Left ventricle myocardium inferior (tissue), 1 donor: ENCODE measurements at regions not wholly inside any gene's neighbourhood (a gene's known extent, or its start where the extent isn't known, plus 50 kb on each side); places are given as distances from the start of the nearest gene placed in this dataset.
A peak's percentile ranks its signal among the peaks of the same experiment; 100 is the strongest.
"Not testable (repeated sequence)": the region's sequence is repeated elsewhere in the genome, so short reads cannot be mapped to it uniquely, and the experiment has no call there.

ENCODE experiments used
- DNase-seq: peaks from one replicate; pipeline ENCODE4 v3.0.0-alpha.2; 2020
- H3K27ac ChIP-seq: fragments of 200-600 bp; replicated peaks from 2 replicates; pipeline ENCODE4 v1.8.0; 2021
- H3K27me3 ChIP-seq: fragments of 200-600 bp; 2 replicates; pipeline ENCODE4 v1.8.0; 2021; ENCODE audit warnings: low read depth
- H3K36me3 ChIP-seq: fragments of 200-600 bp; 2 replicates; pipeline ENCODE4 v1.8.0; 2021
- H3K4me1 ChIP-seq: fragments of 200-600 bp; 2 replicates; pipeline ENCODE4 v1.8.0; 2021
- H3K4me3 ChIP-seq: fragments of 200-600 bp; 2 replicates; pipeline ENCODE4 v1.8.0; 2021; ENCODE audit warnings: mild to moderate bottlenecking, moderate library complexity
- H3K9me3 ChIP-seq: fragments of 200-600 bp; replicated peaks from 2 replicates; pipeline ENCODE4 v1.8.0; 2021
- intact Hi-C: fragments of 100-400 bp; cut with micrococcal nuclease; formaldehyde crosslinking; loops from one replicate; pipeline ENCODE4 v1.11.0; 2022
- TF ChIP-seq, protein P1 (sequence below): fragments of 200-600 bp; IDR thresholded peaks from 2 replicates; pipeline ENCODE4 v1.8.0; 2021; ENCODE audit warnings: antibody characterized with exemption, mild to moderate bottlenecking, borderline replicate concordance
- donor health status: DM: no; HTN: yes; CAD: no; lungs with severe emphysema.

DNA sequence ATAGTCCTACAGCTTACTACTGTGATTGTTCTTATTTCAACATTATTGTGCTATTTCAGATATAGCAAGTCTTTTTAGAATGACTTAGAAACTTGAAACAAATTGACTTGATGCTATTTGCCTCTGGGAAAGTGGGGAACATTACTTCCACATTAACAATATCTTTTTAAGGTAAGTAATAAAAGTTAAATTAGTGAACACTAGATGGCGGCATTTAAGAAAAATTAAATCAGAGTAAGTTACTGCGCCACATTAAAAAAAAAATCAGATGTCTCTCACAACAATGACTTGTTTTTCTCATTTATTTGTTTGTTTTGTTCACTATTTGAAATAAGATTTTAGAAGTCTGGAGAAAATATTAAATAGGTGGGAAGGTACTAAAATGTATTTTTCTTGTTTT, 1026.9 kb upstream of the SLIT2 start:
- H3K27ac ChIP-seq: no peak overlapping the region
- no peaks in the 10 kb centered on the region for H3K36me3 ChIP-seq
- intact Hi-C loops: loop anchor here (10.0 kb wide), 1 partner anchor 1020 kb away; no protein-coding TSS in a partner anchor
- TF ChIP-seq, protein P1, sequence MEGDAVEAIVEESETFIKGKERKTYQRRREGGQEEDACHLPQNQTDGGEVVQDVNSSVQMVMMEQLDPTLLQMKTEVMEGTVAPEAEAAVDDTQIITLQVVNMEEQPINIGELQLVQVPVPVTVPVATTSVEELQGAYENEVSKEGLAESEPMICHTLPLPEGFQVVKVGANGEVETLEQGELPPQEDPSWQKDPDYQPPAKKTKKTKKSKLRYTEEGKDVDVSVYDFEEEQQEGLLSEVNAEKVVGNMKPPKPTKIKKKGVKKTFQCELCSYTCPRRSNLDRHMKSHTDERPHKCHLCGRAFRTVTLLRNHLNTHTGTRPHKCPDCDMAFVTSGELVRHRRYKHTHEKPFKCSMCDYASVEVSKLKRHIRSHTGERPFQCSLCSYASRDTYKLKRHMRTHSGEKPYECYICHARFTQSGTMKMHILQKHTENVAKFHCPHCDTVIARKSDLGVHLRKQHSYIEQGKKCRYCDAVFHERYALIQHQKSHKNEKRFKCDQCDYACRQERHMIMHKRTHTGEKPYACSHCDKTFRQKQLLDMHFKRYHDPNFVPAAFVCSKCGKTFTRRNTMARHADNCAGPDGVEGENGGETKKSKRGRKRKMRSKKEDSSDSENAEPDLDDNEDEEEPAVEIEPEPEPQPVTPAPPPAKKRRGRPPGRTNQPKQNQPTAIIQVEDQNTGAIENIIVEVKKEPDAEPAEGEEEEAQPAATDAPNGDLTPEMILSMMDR: peak; percentile 52
- H3K4me1 ChIP-seq: no peaks in the 10 kb centered on the region
- no peaks in the 10 kb centered on the region for H3K27me3 ChIP-seq
- no peak overlapping the region for H3K4me3 ChIP-seq
- H3K9me3 ChIP-seq: no peaks in the 10 kb centered on the region
- no peak for DNase-seq

DNA sequence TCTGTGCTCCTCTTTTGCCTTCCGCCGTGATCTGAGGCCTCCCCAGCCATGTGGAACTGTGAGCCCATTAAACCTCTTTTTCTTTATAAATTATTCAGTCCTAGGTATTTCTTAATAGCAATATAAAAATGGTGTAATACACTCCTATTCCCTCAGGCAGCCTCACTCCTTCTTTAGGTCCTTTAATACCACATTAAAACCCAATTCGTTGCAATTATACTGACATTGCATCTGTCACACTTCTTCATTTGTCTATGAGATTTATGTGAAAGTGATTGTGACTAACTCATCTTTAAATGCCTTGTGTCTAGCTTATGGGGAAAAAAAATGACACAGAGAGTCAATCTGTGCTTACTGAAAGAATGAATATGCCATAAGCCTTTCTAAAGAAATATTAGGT, 1035.2 kb upstream of the SLIT2 start:
- Histone ChIP-seq H3K9me3 (no peaks in the 10 kb centered on the region), H3K27me3 (no peaks in the 10 kb centered on the region), H3K4me3 (no peak overlapping the region), H3K36me3 (no peaks in the 10 kb centered on the region), H3K27ac (no peak overlapping the region), H3K4me1 (no peaks in the 10 kb centered on the region)
- no peak for DNase-seq
- intact Hi-C loops: no loop called here
- TF ChIP-seq, protein P1: no peak

- TF ChIP-seq, protein P1: no peak
- Histone ChIP-seq H3K27me3 (no peaks in the 10 kb centered on the region), H3K4me3 (no peak overlapping the region), H3K9me3 (peaks cover 5% of the 10 kb centered on the region), H3K36me3 (no peaks in the 10 kb centered on the region), H3K27ac (no peak overlapping the region), H3K4me1 (no peaks in the 10 kb centered on the region)
- DNase-seq: no peak
- intact Hi-C loops: no loop called here
Observed at GRCh38 chr4:19214591-19215186, 1037.0 kb upstream of the SLIT2 start.

- TF ChIP-seq, protein P1: no peak
- Histone ChIP-seq H3K4me1 (no peaks in the 10 kb centered on the region), H3K9me3 (peaks cover 5% of the 10 kb centered on the region), H3K27ac (no peak overlapping the region), H3K27me3 (no peaks in the 10 kb centered on the region), H3K4me3 (no peak overlapping the region), H3K36me3 (no peaks in the 10 kb centered on the region)
- DNase-seq: no peak
- intact Hi-C loops: no loop called here
Observed at GRCh38 chr4:19213388-19213787, 1038.3 kb upstream of the SLIT2 start.

- TF ChIP-seq, protein P1: no peak
- peaks cover 13% of the 10 kb centered on the region for H3K9me3 ChIP-seq
- H3K27me3 ChIP-seq: no peaks in the 10 kb centered on the region
- H3K4me1 ChIP-seq: peaks cover 12% of the 10 kb centered on the region
- no peak overlapping the region for H3K27ac ChIP-seq
- H3K36me3 ChIP-seq: no peaks in the 10 kb centered on the region
- no peak for DNase-seq
- intact Hi-C loops: no loop called here
- no peak overlapping the region for H3K4me3 ChIP-seq
Observed at GRCh38 chr4:19205853-19206252, 1045.9 kb upstream of the SLIT2 start.

GRCh38 chr4:19197838-19198237, 1053.9 kb upstream of the SLIT2 start:
- H3K36me3 ChIP-seq, H3K9me3 ChIP-seq, intact Hi-C loops, DNase-seq, H3K27ac ChIP-seq, H3K4me1 ChIP-seq, H3K4me3 ChIP-seq, H3K27me3 ChIP-seq: not testable (repeated sequence)
